DND-41 (cell line): ENCODE measurements at regions not wholly inside any gene's neighbourhood (a gene's known extent, or its start where the extent isn't known, plus 50 kb on each side); places are given as distances from the start of the nearest gene placed in this dataset.
A peak's percentile ranks its signal among the peaks of the same experiment; 100 is the strongest.

Experiments used
- EZH2 ChIP-seq: IDR thresholded peaks from 3 replicates; pipeline ENCODE4 v1.6.1; 2012; ENCODE audit warnings: borderline replicate concordance, low read depth, mild to moderate bottlenecking, moderate library complexity, low read length, inconsistent platforms; ENCODE audit not compliant: severe bottlenecking
- TF ChIP-seq, protein P1 (sequence below): IDR thresholded peaks from 2 replicates; pipeline ENCODE4 v1.5.1; 2012; ENCODE audit warnings: borderline replicate concordance, low read length, moderate library complexity, mild to moderate bottlenecking; ENCODE audit not compliant: poor library complexity, severe bottlenecking; ENCODE audit errors: extremely low read depth

DNA sequence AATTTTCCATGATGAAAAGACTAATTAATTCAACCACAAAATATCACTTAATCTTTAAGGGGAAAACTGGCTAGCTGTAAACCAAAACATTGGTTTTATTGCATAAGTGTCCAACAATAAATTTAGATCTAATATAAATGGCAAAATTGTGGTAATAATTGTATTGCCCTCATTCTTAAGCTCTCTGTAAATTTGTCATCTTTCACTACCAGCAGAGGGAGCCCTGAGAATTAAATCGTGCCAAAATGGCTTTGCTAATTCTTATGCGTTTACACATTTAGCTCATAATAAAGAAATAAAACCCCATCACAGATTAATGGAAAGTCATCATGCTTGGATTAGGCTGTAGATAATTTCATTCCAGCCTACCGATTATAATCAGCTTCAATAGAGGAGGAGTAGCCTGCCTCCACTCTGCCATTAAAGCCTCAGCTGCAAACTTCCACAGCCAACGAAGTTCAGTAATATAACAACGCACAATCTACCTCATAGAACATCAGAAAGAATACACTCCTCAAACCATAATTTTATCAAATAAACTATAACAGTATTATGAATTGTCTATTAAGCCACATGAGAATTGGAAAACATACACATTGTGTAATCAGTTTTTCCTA lies 70.0 kb upstream of the ATP5MC3 start:
- TF ChIP-seq, protein P1, sequence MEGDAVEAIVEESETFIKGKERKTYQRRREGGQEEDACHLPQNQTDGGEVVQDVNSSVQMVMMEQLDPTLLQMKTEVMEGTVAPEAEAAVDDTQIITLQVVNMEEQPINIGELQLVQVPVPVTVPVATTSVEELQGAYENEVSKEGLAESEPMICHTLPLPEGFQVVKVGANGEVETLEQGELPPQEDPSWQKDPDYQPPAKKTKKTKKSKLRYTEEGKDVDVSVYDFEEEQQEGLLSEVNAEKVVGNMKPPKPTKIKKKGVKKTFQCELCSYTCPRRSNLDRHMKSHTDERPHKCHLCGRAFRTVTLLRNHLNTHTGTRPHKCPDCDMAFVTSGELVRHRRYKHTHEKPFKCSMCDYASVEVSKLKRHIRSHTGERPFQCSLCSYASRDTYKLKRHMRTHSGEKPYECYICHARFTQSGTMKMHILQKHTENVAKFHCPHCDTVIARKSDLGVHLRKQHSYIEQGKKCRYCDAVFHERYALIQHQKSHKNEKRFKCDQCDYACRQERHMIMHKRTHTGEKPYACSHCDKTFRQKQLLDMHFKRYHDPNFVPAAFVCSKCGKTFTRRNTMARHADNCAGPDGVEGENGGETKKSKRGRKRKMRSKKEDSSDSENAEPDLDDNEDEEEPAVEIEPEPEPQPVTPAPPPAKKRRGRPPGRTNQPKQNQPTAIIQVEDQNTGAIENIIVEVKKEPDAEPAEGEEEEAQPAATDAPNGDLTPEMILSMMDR: peak; percentile 78
- TF ChIP-seq EZH2: no peak
